ENCODE measurements at regions not wholly inside any gene's neighbourhood (a gene's known extent, or its start where the extent isn't known, plus 50 kb on each side); places are given as distances from the start of the nearest gene placed in this dataset.

DNA sequence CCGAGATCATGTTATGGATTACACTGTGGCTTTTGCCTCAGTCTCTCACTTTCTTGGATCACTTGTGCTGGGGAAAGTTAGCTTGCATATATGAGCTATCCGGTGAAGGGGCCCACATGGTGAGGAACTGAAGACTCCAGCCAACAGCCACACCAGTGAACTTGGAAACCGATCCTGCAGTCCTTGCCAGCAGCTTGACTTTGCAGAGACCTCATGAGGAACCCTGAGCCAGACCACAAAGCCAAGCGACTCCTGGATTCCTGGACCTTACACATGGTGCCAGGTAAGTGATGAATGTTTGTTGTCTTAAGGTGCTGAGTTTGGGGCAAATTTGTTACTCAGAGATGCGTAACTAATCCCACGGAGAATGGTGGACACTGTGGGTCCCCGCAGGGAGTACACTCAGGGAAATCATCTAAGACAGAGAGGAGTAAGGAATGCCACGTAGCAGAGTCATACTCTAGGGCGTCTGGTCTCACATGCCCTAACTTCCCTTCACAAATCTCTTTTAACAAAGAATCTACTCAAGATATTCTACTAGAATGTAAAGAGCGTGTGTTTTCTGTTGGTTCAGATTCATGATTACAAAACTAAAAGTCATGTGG lies 76.5 kb upstream of the PJA2 start:
- TF ChIP-seq, protein P1, sequence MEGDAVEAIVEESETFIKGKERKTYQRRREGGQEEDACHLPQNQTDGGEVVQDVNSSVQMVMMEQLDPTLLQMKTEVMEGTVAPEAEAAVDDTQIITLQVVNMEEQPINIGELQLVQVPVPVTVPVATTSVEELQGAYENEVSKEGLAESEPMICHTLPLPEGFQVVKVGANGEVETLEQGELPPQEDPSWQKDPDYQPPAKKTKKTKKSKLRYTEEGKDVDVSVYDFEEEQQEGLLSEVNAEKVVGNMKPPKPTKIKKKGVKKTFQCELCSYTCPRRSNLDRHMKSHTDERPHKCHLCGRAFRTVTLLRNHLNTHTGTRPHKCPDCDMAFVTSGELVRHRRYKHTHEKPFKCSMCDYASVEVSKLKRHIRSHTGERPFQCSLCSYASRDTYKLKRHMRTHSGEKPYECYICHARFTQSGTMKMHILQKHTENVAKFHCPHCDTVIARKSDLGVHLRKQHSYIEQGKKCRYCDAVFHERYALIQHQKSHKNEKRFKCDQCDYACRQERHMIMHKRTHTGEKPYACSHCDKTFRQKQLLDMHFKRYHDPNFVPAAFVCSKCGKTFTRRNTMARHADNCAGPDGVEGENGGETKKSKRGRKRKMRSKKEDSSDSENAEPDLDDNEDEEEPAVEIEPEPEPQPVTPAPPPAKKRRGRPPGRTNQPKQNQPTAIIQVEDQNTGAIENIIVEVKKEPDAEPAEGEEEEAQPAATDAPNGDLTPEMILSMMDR (IDR thresholded peaks at IDR 0.05; ENCODE audit: low read depth, low read length), result no peak
- ChIA-PET POLR2A (no interaction called here), CTCF (no interaction called here)
- Histone ChIP-seq H3K4me3 (ENCODE audit: low read depth, low read length) (no peak overlapping the region), H3K9me3 (ENCODE audit: control insufficient read depth, insufficient read depth, low read length) (no peaks in the 10 kb centered on the region; the same call in 1 of the 2 replicates), H3K27me3 (ENCODE audit: control insufficient read depth, insufficient read depth, low read length) (no peaks in the 10 kb centered on the region), H3K27ac (ENCODE audit: low read depth, low read length) (no peak overlapping the region)
- no peak for DNase-seq (ENCODE audit: low read depth, low spot score)

DNA sequence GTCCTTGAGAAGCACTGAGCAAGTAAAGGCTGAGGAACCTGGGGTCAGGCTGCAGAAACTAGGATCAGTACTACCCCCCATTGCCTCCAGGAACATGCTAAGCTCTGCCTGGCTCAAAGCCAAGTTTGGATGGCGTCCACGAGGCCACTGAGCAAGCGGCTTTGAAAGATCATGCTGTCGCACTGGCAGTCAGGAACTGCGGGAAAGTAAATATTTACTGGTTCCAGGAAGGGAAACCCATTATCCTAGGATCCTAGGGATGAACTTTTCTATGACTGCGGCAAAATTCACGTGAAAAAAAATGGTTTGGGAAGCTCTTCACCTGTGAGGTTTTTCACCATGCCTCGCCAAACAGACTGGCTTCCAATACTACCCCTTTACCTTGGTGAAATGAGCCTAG lies 75.3 kb upstream of the PJA2 start:
- H3K4me3 ChIP-seq (ENCODE audit: low read depth, low read length), result no peak overlapping the region
- H3K27ac ChIP-seq (ENCODE audit: low read depth, low read length), result no peak overlapping the region
- ChIA-PET CTCF (no interaction called here), POLR2A (no interaction called here)
- H3K9me3 ChIP-seq (ENCODE audit: control insufficient read depth, insufficient read depth, low read length), result no peaks in the 10 kb centered on the region; the same call in 1 of the 2 replicates
- H3K27me3 ChIP-seq (ENCODE audit: control insufficient read depth, insufficient read depth, low read length), result no peaks in the 10 kb centered on the region
- TF ChIP-seq, protein P1 (IDR thresholded peaks at IDR 0.05; ENCODE audit: low read depth, low read length), result no peak
- DNase-seq (ENCODE audit: low read depth, low spot score), result no peak

DNA sequence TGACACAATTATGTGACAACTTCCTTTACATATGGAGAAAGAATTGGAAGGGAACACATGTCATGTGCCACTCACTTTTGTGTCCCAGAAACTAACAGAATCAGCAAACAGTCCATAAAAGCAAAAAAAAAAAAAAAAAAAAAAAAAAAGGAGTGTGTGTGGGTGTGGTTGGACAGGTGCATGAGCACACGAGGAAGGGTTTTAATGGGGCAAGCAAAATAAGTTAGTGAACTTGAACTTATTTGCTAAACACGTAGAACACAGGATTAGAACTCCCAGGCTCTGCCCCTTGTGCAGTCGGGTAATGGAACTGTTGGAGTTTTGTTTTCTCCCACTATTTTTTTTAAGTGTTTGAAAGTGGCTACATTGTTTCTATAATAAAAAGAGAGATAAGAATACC lies 74.8 kb upstream of the PJA2 start:
- Histone ChIP-seq H3K27me3 (ENCODE audit: control insufficient read depth, insufficient read depth, low read length) (no peaks in the 10 kb centered on the region), H3K4me3 (ENCODE audit: low read depth, low read length) (no peak overlapping the region), H3K27ac (ENCODE audit: low read depth, low read length) (no peak overlapping the region), H3K9me3 (ENCODE audit: control insufficient read depth, insufficient read depth, low read length) (no peaks in the 10 kb centered on the region; the same call in 1 of the 2 replicates)
- POLR2A ChIA-PET, result no interaction called here
- no peak for DNase-seq (ENCODE audit: low read depth, low spot score)
- TF ChIP-seq, protein P1 (IDR thresholded peaks at IDR 0.05; ENCODE audit: low read depth, low read length), result no peak
- CTCF ChIA-PET, result no interaction called here

DNA sequence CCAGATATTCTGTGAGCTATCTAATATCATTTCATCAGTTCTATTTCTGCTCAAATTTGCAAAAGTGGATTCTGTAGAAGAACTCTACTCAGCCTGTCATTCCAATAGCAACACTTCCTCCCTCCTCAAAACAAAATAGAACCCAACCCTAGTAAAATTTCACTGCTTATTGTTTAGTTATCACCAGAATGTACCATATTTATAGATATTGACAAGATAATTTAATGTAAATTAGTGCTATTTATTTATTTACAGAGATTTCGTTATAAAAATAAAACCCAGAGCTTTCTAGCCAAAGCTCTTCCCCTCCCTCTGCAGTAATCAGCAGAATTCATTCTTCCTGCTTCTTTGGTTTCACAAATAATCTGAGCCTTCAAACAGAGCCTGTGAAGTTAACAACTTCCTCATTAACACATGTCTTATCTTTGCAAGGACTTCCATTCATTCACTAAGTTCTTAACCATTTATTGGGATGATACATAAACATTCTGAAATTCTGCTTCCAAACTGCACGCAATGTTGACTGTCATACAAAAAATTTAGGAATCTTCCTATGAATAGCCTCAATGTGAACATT lies 73.7 kb upstream of the PJA2 start:
- TF ChIP-seq, protein P1 (IDR thresholded peaks at IDR 0.05; ENCODE audit: low read depth, low read length), result no peak
- CTCF ChIA-PET, result no interaction called here
- H3K27me3 ChIP-seq (ENCODE audit: control insufficient read depth, insufficient read depth, low read length), result no peaks in the 10 kb centered on the region
- DNase-seq (ENCODE audit: low read depth, low spot score), result no peak
- POLR2A ChIA-PET, result no interaction called here
- no peaks in the 10 kb centered on the region; the same call in 1 of the 2 replicates for H3K9me3 ChIP-seq (ENCODE audit: control insufficient read depth, insufficient read depth, low read length)
- no peak overlapping the region for H3K4me3 ChIP-seq (ENCODE audit: low read depth, low read length)
- H3K27ac ChIP-seq (ENCODE audit: low read depth, low read length), result no peak overlapping the region

DNA sequence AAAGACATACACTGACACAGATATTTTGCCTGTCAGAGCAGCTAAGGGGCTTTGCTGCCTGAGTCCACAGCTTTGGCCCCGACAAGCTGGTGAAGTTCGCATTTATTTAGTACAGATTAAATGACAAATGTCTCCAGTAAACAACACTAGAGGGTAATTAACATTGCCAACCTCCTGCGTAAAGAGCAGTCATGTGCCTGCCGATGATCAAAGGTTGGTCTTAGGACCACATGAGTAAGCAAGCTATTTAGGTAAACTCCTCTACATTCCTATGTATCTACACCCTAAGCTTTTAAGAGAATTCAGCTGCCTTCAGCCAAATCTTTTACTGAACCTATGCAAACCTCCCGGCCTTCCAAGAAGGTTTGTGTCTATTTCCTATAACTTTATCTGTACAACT lies 73.0 kb upstream of the PJA2 start:
- Histone ChIP-seq H3K4me3 (ENCODE audit: low read depth, low read length) (no peak overlapping the region), H3K27ac (ENCODE audit: low read depth, low read length) (no peak overlapping the region), H3K9me3 (ENCODE audit: control insufficient read depth, insufficient read depth, low read length) (no peaks in the 10 kb centered on the region; the same call in 1 of the 2 replicates), H3K27me3 (ENCODE audit: control insufficient read depth, insufficient read depth, low read length) (no peaks in the 10 kb centered on the region)
- TF ChIP-seq, protein P1 (IDR thresholded peaks at IDR 0.05; ENCODE audit: low read depth, low read length), result no peak
- ChIA-PET CTCF (interaction anchor here (1.2 kb wide), 1 partner anchor 21 kb away, joined by 4 read pairs; no protein-coding TSS in a partner anchor), POLR2A (no interaction called here)
- no peak for DNase-seq (ENCODE audit: low read depth, low spot score)
